Spleen (tissue), 7 donors: ENCODE measurements at regions not wholly inside any gene's neighbourhood (a gene's known extent, or its start where the extent isn't known, plus 50 kb on each side); places are given as distances from the start of the nearest gene placed in this dataset.

Experiments used
- POLR2A ChIP-seq, 3 donors: fragments of 450-650 bp; IDR thresholded peaks; one replicate each; pipeline ENCODE4 v1.5.1; 2017; ENCODE audit warnings: antibody characterized with exemption in 3 of 3, mild to moderate bottlenecking in 1 of 3
- POLR2AphosphoS5 ChIP-seq, 3 donors: sonication (generic); formaldehyde crosslinking; IDR thresholded peaks; one replicate each; pipeline ENCODE4 v1.5.1; 2017; ENCODE audit warnings: antibody characterized with exemption in 3 of 3
- TF ChIP-seq, protein P1 (sequence below), 11 experiments: fragments of 200-600 bp in 7 of 11; fragments of 450-650 bp in 4 of 11; sonication (generic) in 4 of 11; IDR thresholded peaks in 8 of 11; conservative IDR thresholded peaks in 3 of 11; 1 replicate in 7 of 11; 2 replicates in 4 of 11; pipeline versions ENCODE4 v1.4.0 to v1.8.0; 2016 to 2021; ENCODE audit warnings: antibody characterized with exemption in 11 of 11, inconsistent platforms in 4 of 11, mild to moderate bottlenecking in 1 of 11
- donor health status: DM: no; HTN: no; CAD: no; lungs with moderate emphysema.
- donor health status: DM: no; HTN: no; CAD: no.
- donor health status: DM: no; HTN: no; CAD: no.

DNA sequence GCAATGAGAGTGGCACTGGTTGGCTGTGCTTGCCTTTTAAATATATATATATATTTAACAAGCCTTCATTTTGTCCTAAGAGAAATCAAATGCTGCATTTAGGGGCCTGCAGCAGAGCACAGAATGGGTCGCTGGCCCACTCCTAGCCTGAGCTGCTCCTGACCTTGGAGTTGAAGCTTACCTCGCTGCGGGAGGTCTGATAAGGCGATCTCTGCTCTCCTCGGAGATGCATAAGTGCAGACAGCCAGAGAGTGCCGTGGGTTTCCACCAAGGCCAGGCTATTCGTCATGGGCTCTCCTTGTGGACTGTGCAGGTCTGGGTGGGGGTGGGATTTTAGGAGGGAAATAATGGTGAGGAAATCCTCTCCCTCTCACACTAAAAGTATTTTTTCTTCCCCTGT lies 99.5 kb upstream of the IKZF1 start:
- TF ChIP-seq, protein P1, sequence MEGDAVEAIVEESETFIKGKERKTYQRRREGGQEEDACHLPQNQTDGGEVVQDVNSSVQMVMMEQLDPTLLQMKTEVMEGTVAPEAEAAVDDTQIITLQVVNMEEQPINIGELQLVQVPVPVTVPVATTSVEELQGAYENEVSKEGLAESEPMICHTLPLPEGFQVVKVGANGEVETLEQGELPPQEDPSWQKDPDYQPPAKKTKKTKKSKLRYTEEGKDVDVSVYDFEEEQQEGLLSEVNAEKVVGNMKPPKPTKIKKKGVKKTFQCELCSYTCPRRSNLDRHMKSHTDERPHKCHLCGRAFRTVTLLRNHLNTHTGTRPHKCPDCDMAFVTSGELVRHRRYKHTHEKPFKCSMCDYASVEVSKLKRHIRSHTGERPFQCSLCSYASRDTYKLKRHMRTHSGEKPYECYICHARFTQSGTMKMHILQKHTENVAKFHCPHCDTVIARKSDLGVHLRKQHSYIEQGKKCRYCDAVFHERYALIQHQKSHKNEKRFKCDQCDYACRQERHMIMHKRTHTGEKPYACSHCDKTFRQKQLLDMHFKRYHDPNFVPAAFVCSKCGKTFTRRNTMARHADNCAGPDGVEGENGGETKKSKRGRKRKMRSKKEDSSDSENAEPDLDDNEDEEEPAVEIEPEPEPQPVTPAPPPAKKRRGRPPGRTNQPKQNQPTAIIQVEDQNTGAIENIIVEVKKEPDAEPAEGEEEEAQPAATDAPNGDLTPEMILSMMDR (IDR thresholded peaks at IDR 0.05 in 8 of 11, conservative IDR thresholded peaks at IDR 0.05 in 3 of 11), result no peak
- TF ChIP-seq POLR2A (IDR thresholded peaks at IDR 0.05) (no peak), POLR2AphosphoS5 (IDR thresholded peaks at IDR 0.05) (no peak)
